Adrenal gland (tissue), 9 donors: ENCODE measurements at regions not wholly inside any gene's neighbourhood (a gene's known extent, or its start where the extent isn't known, plus 50 kb on each side); places are given as distances from the start of the nearest gene placed in this dataset.

Source experiments
- DNase-seq, 7 donors: peaks; one replicate each; pipeline ENCODE4 v3.0.0-alpha.2; 2019 to 2020
- H3K27ac ChIP-seq, 5 donors: fragments of 200-600 bp; sonication (generic) in 4 of 5; 1 replicate in 3 of 5; 2 replicates in 2 of 5; pipeline versions ENCODE4 v1.5.1 to v1.8.0; 2016 to 2020; ENCODE audit warnings: mild to moderate bottlenecking in 1 of 5
- H3K27me3 ChIP-seq: fragments of 200-600 bp; 2 replicates; pipeline ENCODE4 v1.8.0; 2021
- H3K36me3 ChIP-seq, 2 donors: fragments of 200-600 bp; replicated peaks in 1 of 2; 1 replicate in 1 of 2; 2 replicates in 1 of 2; pipeline versions ENCODE4 v1.5.1 to v1.8.0; 2018 to 2022
- H3K4me1 ChIP-seq, 2 donors: fragments of 200-600 bp; replicated peaks in 1 of 2; 1 replicate in 1 of 2; 2 replicates in 1 of 2; pipeline versions ENCODE4 v1.5.1 to v1.8.0; 2018 to 2021
- H3K4me3 ChIP-seq, 4 donors: fragments of 200-600 bp; sonication (generic) in 3 of 4; one replicate each; pipeline ENCODE4 v1.5.1; 2016 to 2018
- H3K9me3 ChIP-seq, 3 donors: fragments of 200-600 bp; sonication (generic) in 1 of 3; replicated peaks in 1 of 3; 1 replicate in 2 of 3; 2 replicates in 1 of 3; pipeline versions ENCODE4 v1.5.1 to v1.8.0; 2016 to 2021
- CTCF ChIP-seq, 6 experiments: fragments of 450-650 bp in 4 of 6; fragments of 200-600 bp in 2 of 6; sonication (generic) in 1 of 6; IDR thresholded peaks; 1 replicate in 5 of 6; 2 replicates in 1 of 6; pipeline versions ENCODE4 v1.5.1 to v1.8.0; 2016 to 2021; ENCODE audit warnings: antibody characterized with exemption in 6 of 6, mild to moderate bottlenecking in 2 of 6, moderate library complexity in 1 of 6
- POLR2A ChIP-seq, 2 donors: fragments of 450-650 bp; IDR thresholded peaks; one replicate each; pipeline ENCODE4 v1.6.1; 2017; ENCODE audit warnings: antibody characterized with exemption in 2 of 2, mild to moderate bottlenecking in 2 of 2, moderate library complexity in 1 of 2
- WGBS, 4 donors: extraction: QIAGEN DNeasy Blood & Tissue Kit in 2 of 4; methylation state at CpG; one replicate each; pipeline versions ENCODE4 v1.1.5 to v1.1.7; 2013 to 2017; 5-methylcytosine and 5-hydroxymethylcytosine counted together
- intact Hi-C, 2 donors: fragments of 100-400 bp; cut with DNase I; formaldehyde crosslinking; loops; one replicate each; pipeline versions ENCODE4 v1.14.1 to v1.15.0; 2022 to 2023
- small RNA-seq, 2 donors: library from RNA; depleted of rRNA; stranded (forward); fragments of <200 nt; gene quantifications; one replicate each; pipeline ENCODE3, GENCODE V24; 2016
- donor health status: healthy with polysubstance abuse.
- donor health status: Bipolar disorder and iron deficiency.
- donor health status: DM: yes; HTN: yes; CAD: no.
- donor health status: DM: no; HTN: no; CAD: no.
- donor health status: DM: no; HTN: no; CAD: no.

GRCh38 chr20:11861479-11861878 is 56.2 kb upstream of the BTBD3 start:
- no peaks in the 10 kb centered on the region for H3K27me3 ChIP-seq
- H3K4me1 ChIP-seq: peaks cover 0 to 13% of the 10 kb centered on the region in 2 donors
- intact Hi-C loops: no loop called here
- no peak overlapping the region for H3K4me3 ChIP-seq
- 18 to 28% (median 25%) methylated on average over 3 of the region's 3 CpGs for WGBS, 4 donors
- DNase-seq: peak in 6 of 7 donors; percentile 29 to 63 (median 41)
- H3K36me3 ChIP-seq: no peaks in the 10 kb centered on the region
- TF ChIP-seq CTCF (IDR thresholded peaks at IDR 0.05): no peak
- no peaks in the 10 kb centered on the region for H3K9me3 ChIP-seq
- H3K27ac ChIP-seq: no peak overlapping the region

GRCh38 chr20:11867291-11867919 is 50.3 kb upstream of the BTBD3 start:
- intact Hi-C loops: no loop called here
- Histone ChIP-seq H3K27ac (no peak overlapping the region), H3K9me3 (no peaks in the 10 kb centered on the region), H3K27me3 (no peaks in the 10 kb centered on the region), H3K4me3 (no peak overlapping the region), H3K4me1 (no peaks in the 10 kb centered on the region), H3K36me3 (no peaks in the 10 kb centered on the region)
- DNase-seq: no peak
- 72 to 80% (median 78%) methylated on average over 6 of the region's 6 CpGs for WGBS, 4 donors
- no peak for TF ChIP-seq CTCF (IDR thresholded peaks at IDR 0.05)
- no peak for TF ChIP-seq POLR2A (IDR thresholded peaks at IDR 0.05)

Small RNAs in the stretch of these regions (small RNA-seq; reads per million reads assigned to genes)
- gene AL080274.1: 0 reads per million in 2 donors
- 0 reads per million in 2 donors for gene RN7SKP111
